ENCODE measurements at regions not wholly inside any gene's neighbourhood (a gene's known extent, or its start where the extent isn't known, plus 50 kb on each side); places are given as distances from the start of the nearest gene placed in this dataset.

DNA sequence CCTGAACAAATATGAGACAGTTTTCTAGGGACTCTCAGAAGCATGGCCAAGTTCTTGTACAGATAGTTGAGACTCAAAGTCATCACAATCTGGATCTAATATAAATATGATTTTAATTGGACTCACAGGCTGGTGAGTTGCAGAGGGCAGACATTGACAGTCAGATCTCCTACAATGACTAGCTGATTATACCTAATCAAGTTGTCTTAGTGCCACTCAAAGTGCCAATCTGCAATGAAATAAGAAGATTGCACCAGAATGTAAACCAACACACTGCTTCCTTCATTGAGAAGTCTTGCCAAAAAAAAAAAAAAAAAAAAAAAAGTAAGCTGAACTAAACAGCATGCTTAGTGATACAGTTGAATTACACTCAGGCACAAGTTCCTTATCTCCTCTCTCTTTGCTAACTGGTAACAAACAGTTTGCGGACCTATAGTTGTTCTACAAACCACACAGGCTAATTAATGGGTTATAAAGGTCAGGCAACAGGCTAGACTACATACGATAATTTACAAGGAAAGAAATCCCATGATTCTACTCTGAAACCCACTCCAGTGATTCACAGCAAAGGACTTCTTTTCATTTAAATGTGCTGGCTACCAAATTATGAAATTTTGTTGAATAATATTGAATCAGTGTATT, 107.3 kb upstream of the NIPBL start:
- Histone ChIP-seq H2AFZ (ENCODE audit: low read depth, low read length, severe bottlenecking) (no peak overlapping the region), H3K27ac (ENCODE audit: low read depth, low read length) (no peak overlapping the region), H3K79me2 (ENCODE audit: insufficient read depth, low read length) (no peaks in the 10 kb centered on the region), H3F3A (ENCODE audit: insufficient read depth) (no peaks in the 10 kb centered on the region), H3K9ac (ENCODE audit: low read length) (no peak overlapping the region), H3K36me3 (ENCODE audit: low read length) (no peaks in the 10 kb centered on the region), H3K27me3 (ENCODE audit: low read length) (no peaks in the 10 kb centered on the region), H3K9me3 (ENCODE audit: insufficient read depth, low read length) (no peaks in the 10 kb centered on the region), H4K20me1 (ENCODE audit: low read depth, low read length) (no peaks in the 10 kb centered on the region), H3K9me2 (replicated peaks; ENCODE audit: insufficient read depth, low read length) (no peaks in the 10 kb centered on the region), H3K4me2 (ENCODE audit: low read depth, low read length, poor library complexity, severe bottlenecking) (no peak overlapping the region), H3K4me3 (ENCODE audit: insufficient read depth, low read length, poor library complexity, severe bottlenecking) (no peak overlapping the region)
- TF ChIP-seq, protein P1, sequence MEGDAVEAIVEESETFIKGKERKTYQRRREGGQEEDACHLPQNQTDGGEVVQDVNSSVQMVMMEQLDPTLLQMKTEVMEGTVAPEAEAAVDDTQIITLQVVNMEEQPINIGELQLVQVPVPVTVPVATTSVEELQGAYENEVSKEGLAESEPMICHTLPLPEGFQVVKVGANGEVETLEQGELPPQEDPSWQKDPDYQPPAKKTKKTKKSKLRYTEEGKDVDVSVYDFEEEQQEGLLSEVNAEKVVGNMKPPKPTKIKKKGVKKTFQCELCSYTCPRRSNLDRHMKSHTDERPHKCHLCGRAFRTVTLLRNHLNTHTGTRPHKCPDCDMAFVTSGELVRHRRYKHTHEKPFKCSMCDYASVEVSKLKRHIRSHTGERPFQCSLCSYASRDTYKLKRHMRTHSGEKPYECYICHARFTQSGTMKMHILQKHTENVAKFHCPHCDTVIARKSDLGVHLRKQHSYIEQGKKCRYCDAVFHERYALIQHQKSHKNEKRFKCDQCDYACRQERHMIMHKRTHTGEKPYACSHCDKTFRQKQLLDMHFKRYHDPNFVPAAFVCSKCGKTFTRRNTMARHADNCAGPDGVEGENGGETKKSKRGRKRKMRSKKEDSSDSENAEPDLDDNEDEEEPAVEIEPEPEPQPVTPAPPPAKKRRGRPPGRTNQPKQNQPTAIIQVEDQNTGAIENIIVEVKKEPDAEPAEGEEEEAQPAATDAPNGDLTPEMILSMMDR (IDR thresholded peaks at IDR 0.05; ENCODE audit: insufficient read depth, low read length, poor library complexity, severe bottlenecking) = no peak
- TF ChIP-seq EZH2phosphoT487 (conservative IDR thresholded peaks at IDR 0.05; ENCODE audit: low read length) = no peak

- Histone ChIP-seq H3K4me3 (ENCODE audit: insufficient read depth, low read length, poor library complexity, severe bottlenecking) (no peak overlapping the region), H3K9ac (ENCODE audit: low read length) (no peak overlapping the region), H3K36me3 (ENCODE audit: low read length) (no peaks in the 10 kb centered on the region), H4K20me1 (ENCODE audit: low read depth, low read length) (no peaks in the 10 kb centered on the region), H3K4me2 (ENCODE audit: low read depth, low read length, poor library complexity, severe bottlenecking) (no peak overlapping the region), H3K79me2 (ENCODE audit: insufficient read depth, low read length) (no peaks in the 10 kb centered on the region), H3F3A (ENCODE audit: insufficient read depth) (no peaks in the 10 kb centered on the region), H2AFZ (ENCODE audit: low read depth, low read length, severe bottlenecking) (no peak overlapping the region), H3K9me3 (ENCODE audit: insufficient read depth, low read length) (no peaks in the 10 kb centered on the region), H3K27me3 (ENCODE audit: low read length) (no peaks in the 10 kb centered on the region), H3K9me2 (replicated peaks; ENCODE audit: insufficient read depth, low read length) (no peaks in the 10 kb centered on the region), H3K27ac (ENCODE audit: low read depth, low read length) (no peak overlapping the region)
- TF ChIP-seq, protein P1 (IDR thresholded peaks at IDR 0.05; ENCODE audit: insufficient read depth, low read length, poor library complexity, severe bottlenecking) = no peak
- no peak for TF ChIP-seq EZH2phosphoT487 (conservative IDR thresholded peaks at IDR 0.05; ENCODE audit: low read length)
Observed at GRCh38 chr5:36770125-36770524, 106.4 kb upstream of the NIPBL start.

DNA sequence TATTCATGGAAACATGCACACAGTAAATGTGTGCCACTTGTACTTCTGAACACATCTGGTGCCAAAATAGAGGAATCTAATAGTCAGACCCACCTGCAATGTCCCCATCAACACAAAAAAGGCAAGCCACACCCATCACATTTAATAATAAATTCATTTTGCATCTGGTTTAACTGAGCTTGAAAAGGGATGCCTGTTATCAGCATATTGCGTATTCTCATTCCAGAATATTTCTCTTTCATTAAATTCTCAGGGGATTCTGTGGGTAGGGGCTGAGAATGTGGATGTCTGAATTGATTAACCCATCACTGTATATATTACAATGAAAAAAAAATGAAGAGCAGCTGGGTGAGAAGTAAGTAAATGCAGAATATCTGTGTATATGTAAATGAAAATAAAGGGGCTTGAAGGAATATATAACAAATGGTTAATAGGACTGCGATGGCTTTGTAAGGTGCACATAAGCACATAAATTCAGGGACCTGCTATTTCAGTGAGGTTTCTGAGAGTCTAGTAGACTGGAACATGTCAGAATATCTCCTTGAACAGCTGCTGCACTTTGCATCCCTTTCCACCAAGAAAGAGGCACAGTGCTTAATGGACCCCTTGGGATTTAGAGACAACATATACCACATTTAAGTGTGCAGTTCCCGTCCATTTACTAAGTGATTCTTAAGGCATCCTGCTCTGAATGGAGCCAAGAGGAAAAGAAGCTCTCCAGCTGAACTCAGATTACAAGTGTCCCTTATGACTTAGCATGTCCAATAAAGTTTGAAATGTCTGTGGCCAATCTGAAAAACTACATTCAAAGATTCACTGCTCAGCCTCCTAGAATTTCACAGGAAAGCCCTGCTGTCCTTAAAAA, 104.1 kb upstream of the NIPBL start:
- H4K20me1 ChIP-seq (ENCODE audit: low read depth, low read length) = no peaks in the 10 kb centered on the region
- TF ChIP-seq, protein P1 (IDR thresholded peaks at IDR 0.05; ENCODE audit: insufficient read depth, low read length, poor library complexity, severe bottlenecking) = no peak
- no peak for TF ChIP-seq EZH2phosphoT487 (conservative IDR thresholded peaks at IDR 0.05; ENCODE audit: low read length)
- H3K4me2 ChIP-seq (ENCODE audit: low read depth, low read length, poor library complexity, severe bottlenecking) = no peak overlapping the region
- no peaks in the 10 kb centered on the region for H3F3A ChIP-seq (ENCODE audit: insufficient read depth)
- no peaks in the 10 kb centered on the region for H3K36me3 ChIP-seq (ENCODE audit: low read length)
- H3K9me3 ChIP-seq (ENCODE audit: insufficient read depth, low read length) = no peaks in the 10 kb centered on the region
- H3K27me3 ChIP-seq (ENCODE audit: low read length) = no peaks in the 10 kb centered on the region
- no peak overlapping the region for H3K9ac ChIP-seq (ENCODE audit: low read length)
- no peak overlapping the region for H2AFZ ChIP-seq (ENCODE audit: low read depth, low read length, severe bottlenecking)
- H3K9me2 ChIP-seq (replicated peaks; ENCODE audit: insufficient read depth, low read length) = no peaks in the 10 kb centered on the region
- H3K4me3 ChIP-seq (ENCODE audit: insufficient read depth, low read length, poor library complexity, severe bottlenecking) = no peak overlapping the region
- H3K79me2 ChIP-seq (ENCODE audit: insufficient read depth, low read length) = no peaks in the 10 kb centered on the region
- no peak overlapping the region for H3K27ac ChIP-seq (ENCODE audit: low read depth, low read length)
